ENCODE measurements at regions not wholly inside any gene's neighbourhood (a gene's known extent, or its start where the extent isn't known, plus 50 kb on each side); places are given as distances from the start of the nearest gene placed in this dataset.

DNA sequence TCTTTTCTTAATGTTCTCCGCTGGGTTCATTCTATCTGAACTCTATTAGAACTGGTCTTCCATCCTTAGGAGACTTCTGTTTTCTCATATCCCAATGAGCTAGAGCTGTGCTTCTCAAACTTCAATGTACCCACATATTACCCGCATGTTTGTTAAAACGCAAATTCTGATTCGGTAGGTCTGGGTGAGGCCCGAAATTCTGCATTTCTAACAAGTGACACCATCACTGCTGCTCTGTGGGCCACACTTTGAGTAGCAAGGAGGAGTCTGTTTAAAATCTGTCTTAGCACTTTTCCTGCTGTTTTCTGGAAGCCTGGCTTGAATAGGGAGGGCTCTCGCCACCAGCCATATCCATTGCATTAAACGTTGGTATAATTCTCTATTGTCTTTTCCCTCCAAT, 151.9 kb upstream of the CLINT1 start:
- no peaks in the 10 kb centered on the region for H3K4me1 ChIP-seq (ENCODE audit: control insufficient read depth, insufficient read depth, low read length, poor library complexity, severe bottlenecking)
- no peaks in the 10 kb centered on the region for H3K9me3 ChIP-seq (ENCODE audit: control insufficient read depth, low read length)
- no peak for DNase-seq
- no peak overlapping the region for H3K4me3 ChIP-seq (ENCODE audit: insufficient read depth, low read depth, low read length, poor library complexity, severe bottlenecking)
- no peaks in the 10 kb centered on the region for H3K36me3 ChIP-seq (ENCODE audit: control insufficient read depth, insufficient read depth, low read length)
- H3K27me3 ChIP-seq (replicated peaks; ENCODE audit: control insufficient read depth, insufficient read depth, low read length, poor library complexity, severe bottlenecking): no peaks in the 10 kb centered on the region
- no peak overlapping the region for H3K27ac ChIP-seq (ENCODE audit: insufficient read depth, low read length, poor library complexity, severe bottlenecking)

DNA sequence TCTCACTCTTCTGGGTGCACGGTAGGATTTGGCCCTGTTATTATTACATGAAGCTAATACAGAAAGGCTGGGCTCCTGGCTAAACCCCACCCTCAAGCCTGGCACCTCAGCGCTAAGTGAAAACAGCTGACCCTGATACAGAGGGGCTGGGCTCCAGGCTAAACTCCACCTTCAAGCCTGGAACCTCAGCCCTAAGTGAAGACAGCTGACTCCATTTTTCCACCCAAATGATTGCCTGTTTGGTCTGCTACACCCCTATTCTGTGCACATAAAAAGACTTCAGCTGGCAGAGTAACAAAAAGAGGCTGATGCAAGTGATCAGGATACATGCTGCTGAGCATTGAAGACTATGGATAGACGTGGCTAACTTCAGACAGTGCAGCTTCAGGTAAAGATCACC, 148.4 kb upstream of the CLINT1 start:
- no peak for DNase-seq
- no peaks in the 10 kb centered on the region for H3K27me3 ChIP-seq (replicated peaks; ENCODE audit: control insufficient read depth, insufficient read depth, low read length, poor library complexity, severe bottlenecking)
- H3K27ac ChIP-seq (ENCODE audit: insufficient read depth, low read length, poor library complexity, severe bottlenecking): no peak overlapping the region
- no peaks in the 10 kb centered on the region for H3K36me3 ChIP-seq (ENCODE audit: control insufficient read depth, insufficient read depth, low read length)
- H3K4me1 ChIP-seq (ENCODE audit: control insufficient read depth, insufficient read depth, low read length, poor library complexity, severe bottlenecking): no peaks in the 10 kb centered on the region
- no peak overlapping the region for H3K4me3 ChIP-seq (ENCODE audit: insufficient read depth, low read depth, low read length, poor library complexity, severe bottlenecking)
- H3K9me3 ChIP-seq (ENCODE audit: control insufficient read depth, low read length): no peaks in the 10 kb centered on the region

DNA sequence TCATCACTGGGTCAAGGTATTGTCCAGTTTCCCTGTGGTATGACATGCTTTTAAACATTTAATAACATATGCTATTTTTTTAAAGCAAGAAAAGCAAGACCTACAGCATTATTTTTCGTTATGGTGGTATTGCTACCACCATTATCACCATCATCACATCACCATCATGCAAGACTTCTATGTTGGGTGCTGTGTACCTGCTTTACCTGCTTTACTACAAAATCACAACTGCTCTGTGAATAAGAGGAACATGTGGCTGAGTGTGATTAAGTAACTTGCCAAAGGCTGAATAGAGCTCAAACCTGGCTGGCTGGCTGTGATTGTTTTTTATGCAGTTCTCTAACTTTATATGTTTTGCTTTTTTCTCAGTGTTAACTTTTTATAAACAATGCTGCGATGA, 140.8 kb upstream of the CLINT1 start:
- Histone ChIP-seq H3K4me3 (ENCODE audit: insufficient read depth, low read depth, low read length, poor library complexity, severe bottlenecking) (no peak overlapping the region), H3K9me3 (ENCODE audit: control insufficient read depth, low read length) (no peaks in the 10 kb centered on the region), H3K4me1 (ENCODE audit: control insufficient read depth, insufficient read depth, low read length, poor library complexity, severe bottlenecking) (peaks cover under 1% of the 10 kb centered on the region), H3K27ac (ENCODE audit: insufficient read depth, low read length, poor library complexity, severe bottlenecking) (no peak overlapping the region), H3K27me3 (replicated peaks; ENCODE audit: control insufficient read depth, insufficient read depth, low read length, poor library complexity, severe bottlenecking) (no peaks in the 10 kb centered on the region), H3K36me3 (ENCODE audit: control insufficient read depth, insufficient read depth, low read length) (no peaks in the 10 kb centered on the region)
- no peak for DNase-seq

DNA sequence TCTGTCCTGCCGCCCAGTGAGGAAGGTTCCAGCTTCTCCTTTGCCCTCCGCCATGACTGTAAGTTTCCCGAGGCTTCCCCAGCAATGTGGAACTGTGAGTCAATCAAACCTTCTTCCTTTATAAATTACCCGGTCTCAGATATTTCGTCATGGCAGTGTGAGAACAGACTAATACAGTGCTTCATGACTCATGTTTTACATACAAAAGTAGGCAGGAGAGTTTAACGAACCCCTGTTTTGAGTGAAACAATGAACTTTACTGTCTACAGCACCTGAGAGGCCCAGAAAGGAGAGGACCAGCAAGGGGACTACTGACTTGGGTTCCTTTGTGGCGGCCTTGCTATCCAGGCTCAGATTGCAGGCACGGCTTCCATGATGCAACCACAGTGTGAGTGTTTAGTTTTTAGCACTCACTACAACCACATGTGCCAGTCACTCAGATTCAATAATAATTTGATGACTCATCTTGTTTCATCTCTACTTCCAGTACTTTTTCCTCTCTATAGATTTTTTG, 139.1 kb upstream of the CLINT1 start:
- no peak overlapping the region for H3K27ac ChIP-seq (ENCODE audit: insufficient read depth, low read length, poor library complexity, severe bottlenecking)
- no peaks in the 10 kb centered on the region for H3K9me3 ChIP-seq (ENCODE audit: control insufficient read depth, low read length)
- H3K4me1 ChIP-seq (ENCODE audit: control insufficient read depth, insufficient read depth, low read length, poor library complexity, severe bottlenecking): peaks cover 13% of the 10 kb centered on the region
- H3K36me3 ChIP-seq (ENCODE audit: control insufficient read depth, insufficient read depth, low read length): no peaks in the 10 kb centered on the region
- H3K4me3 ChIP-seq (ENCODE audit: insufficient read depth, low read depth, low read length, poor library complexity, severe bottlenecking): no peak overlapping the region
- no peak for DNase-seq
- H3K27me3 ChIP-seq (replicated peaks; ENCODE audit: control insufficient read depth, insufficient read depth, low read length, poor library complexity, severe bottlenecking): no peaks in the 10 kb centered on the region

DNA sequence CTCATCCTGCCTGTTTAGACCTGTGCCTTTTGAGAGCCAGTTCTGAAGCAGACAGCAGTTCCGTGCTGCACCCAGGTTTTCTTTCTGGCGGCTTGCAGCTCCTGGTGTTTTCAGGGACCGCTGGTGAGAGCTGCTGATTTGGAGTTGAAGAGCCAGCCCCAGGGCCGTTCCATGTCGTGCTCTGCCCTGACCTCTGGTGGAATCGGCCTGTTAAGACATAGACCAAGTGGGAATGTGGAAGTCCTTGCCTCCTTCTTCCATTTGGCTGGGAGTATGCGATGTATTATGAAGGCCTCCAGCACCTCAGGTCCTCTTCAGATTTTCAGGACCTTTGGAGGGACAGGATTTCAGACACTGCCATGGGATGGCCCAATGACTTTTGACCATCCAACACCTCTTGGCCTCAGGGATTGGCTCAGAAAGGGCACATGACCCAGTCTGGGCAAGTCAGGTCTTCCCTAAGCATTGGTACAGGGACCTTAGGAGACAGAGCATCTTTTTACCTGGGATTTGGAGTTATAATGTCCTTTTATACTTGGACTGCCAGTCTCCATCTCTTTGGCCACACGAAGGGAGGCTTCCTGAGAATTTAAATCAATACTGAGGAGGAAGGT, 136.1 kb upstream of the CLINT1 start:
- DNase-seq: peak; percentile 2 to 24 (median 4)
- Histone ChIP-seq H3K36me3 (ENCODE audit: control insufficient read depth, insufficient read depth, low read length) (no peaks in the 10 kb centered on the region), H3K9me3 (ENCODE audit: control insufficient read depth, low read length) (no peaks in the 10 kb centered on the region), H3K27ac (ENCODE audit: insufficient read depth, low read length, poor library complexity, severe bottlenecking) (no peak overlapping the region), H3K4me1 (ENCODE audit: control insufficient read depth, insufficient read depth, low read length, poor library complexity, severe bottlenecking) (peaks cover 15% of the 10 kb centered on the region), H3K27me3 (replicated peaks; ENCODE audit: control insufficient read depth, insufficient read depth, low read length, poor library complexity, severe bottlenecking) (no peaks in the 10 kb centered on the region), H3K4me3 (ENCODE audit: insufficient read depth, low read depth, low read length, poor library complexity, severe bottlenecking) (peak overlapping the region; percentile 9)

DNA sequence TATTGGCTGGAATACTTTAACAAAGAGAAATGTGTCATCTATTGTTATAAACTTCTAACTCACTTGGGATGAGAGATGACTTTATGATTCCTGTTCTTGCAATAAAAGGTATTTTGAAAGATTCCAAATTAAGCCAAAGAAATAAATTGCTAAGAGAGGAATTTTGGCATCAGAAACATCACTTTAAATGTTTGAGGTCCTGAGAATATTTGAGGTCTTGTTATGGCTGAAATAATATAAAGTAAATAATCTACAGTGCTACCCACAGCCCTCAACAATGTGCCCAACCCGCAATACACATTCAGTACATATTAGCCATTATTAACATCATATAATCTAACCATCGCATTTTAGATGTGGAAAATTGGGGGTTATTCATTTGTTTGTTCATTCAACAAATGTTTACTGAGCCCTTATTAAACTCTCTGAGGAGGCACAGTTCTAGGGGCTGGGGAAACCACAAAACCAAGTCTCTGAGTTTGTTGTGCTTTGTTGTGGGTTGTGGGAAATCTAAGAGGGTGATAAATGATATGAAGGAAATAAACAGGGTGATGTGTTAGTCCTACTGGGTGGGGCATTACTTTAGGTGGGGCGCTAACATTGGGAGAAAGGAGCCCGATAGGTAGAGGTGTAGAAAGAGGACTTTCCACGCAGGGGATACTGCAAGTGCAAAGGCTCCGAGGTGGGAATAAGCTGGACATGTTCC, 135.2 kb upstream of the CLINT1 start:
- H3K27me3 ChIP-seq (replicated peaks; ENCODE audit: control insufficient read depth, insufficient read depth, low read length, poor library complexity, severe bottlenecking): peaks cover 3% of the 10 kb centered on the region
- no peak overlapping the region for H3K27ac ChIP-seq (ENCODE audit: insufficient read depth, low read length, poor library complexity, severe bottlenecking)
- no peaks in the 10 kb centered on the region for H3K9me3 ChIP-seq (ENCODE audit: control insufficient read depth, low read length)
- H3K4me3 ChIP-seq (ENCODE audit: insufficient read depth, low read depth, low read length, poor library complexity, severe bottlenecking): peak overlapping the region; percentile 9
- peak; percentile 17 to 18 (median 18) for DNase-seq
- no peaks in the 10 kb centered on the region for H3K36me3 ChIP-seq (ENCODE audit: control insufficient read depth, insufficient read depth, low read length)
- H3K4me1 ChIP-seq (ENCODE audit: control insufficient read depth, insufficient read depth, low read length, poor library complexity, severe bottlenecking): peaks cover 15% of the 10 kb centered on the region

DNA sequence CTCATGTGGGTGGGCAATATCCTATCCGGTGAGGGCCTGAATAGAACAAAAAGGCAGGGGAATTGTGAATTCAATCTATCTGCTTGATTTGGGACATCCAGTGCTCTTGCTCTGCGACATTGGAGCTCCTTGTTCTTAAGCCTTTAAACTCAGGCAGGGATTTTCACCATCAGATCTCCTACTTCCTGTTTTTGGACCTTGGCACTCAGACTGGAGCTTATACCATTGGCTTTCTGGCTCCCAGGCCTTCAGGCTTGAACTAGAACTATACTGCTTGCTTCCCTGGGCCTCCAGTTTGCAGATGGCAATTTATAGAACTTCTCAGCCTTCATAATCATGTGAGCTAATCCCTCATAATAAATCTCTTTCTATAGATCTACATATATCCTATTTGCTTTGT, 134.3 kb upstream of the CLINT1 start:
- peaks cover 3% of the 10 kb centered on the region for H3K27me3 ChIP-seq (replicated peaks; ENCODE audit: control insufficient read depth, insufficient read depth, low read length, poor library complexity, severe bottlenecking)
- H3K27ac ChIP-seq (ENCODE audit: insufficient read depth, low read length, poor library complexity, severe bottlenecking): no peak overlapping the region
- H3K36me3 ChIP-seq (ENCODE audit: control insufficient read depth, insufficient read depth, low read length): no peaks in the 10 kb centered on the region
- no peak for DNase-seq
- no peaks in the 10 kb centered on the region for H3K9me3 ChIP-seq (ENCODE audit: control insufficient read depth, low read length)
- peaks cover 15% of the 10 kb centered on the region for H3K4me1 ChIP-seq (ENCODE audit: control insufficient read depth, insufficient read depth, low read length, poor library complexity, severe bottlenecking)
- no peak overlapping the region for H3K4me3 ChIP-seq (ENCODE audit: insufficient read depth, low read depth, low read length, poor library complexity, severe bottlenecking)

DNA sequence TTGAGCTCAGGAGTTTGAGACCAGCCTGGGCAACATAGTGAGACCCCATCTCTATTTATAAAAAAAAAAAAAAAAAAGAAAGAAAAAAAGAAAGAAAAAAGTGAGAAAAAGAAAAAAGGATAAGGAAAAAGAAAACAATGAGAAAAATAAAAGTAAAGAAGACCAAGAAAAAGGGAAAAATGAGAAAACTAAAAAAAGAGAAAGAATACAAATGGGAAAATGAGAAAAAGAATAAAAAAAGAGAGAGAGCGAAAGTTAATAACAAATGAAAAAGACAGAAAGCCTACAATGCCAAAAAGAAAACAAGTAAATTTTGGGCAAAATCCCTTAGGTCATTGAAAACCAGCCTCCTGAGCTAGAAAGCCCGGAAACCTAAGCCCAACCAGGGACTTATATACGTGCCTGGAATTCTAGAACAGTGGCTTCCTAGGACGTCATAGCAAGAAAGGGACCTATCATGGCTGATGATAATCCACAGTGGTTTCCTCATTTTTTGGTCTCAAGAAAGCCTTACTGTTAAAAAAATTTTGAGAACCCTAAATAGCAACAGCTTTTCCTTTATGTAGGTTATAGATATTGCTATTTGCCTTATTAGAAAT, 131.7 kb upstream of the CLINT1 start:
- no peak for DNase-seq
- Histone ChIP-seq H3K9me3 (ENCODE audit: control insufficient read depth, low read length) (no peaks in the 10 kb centered on the region), H3K36me3 (ENCODE audit: control insufficient read depth, insufficient read depth, low read length) (no peaks in the 10 kb centered on the region), H3K4me3 (ENCODE audit: insufficient read depth, low read depth, low read length, poor library complexity, severe bottlenecking) (no peak overlapping the region), H3K4me1 (ENCODE audit: control insufficient read depth, insufficient read depth, low read length, poor library complexity, severe bottlenecking) (peaks cover 15% of the 10 kb centered on the region), H3K27me3 (replicated peaks; ENCODE audit: control insufficient read depth, insufficient read depth, low read length, poor library complexity, severe bottlenecking) (peaks cover 3% of the 10 kb centered on the region), H3K27ac (ENCODE audit: insufficient read depth, low read length, poor library complexity, severe bottlenecking) (no peak overlapping the region)

DNA sequence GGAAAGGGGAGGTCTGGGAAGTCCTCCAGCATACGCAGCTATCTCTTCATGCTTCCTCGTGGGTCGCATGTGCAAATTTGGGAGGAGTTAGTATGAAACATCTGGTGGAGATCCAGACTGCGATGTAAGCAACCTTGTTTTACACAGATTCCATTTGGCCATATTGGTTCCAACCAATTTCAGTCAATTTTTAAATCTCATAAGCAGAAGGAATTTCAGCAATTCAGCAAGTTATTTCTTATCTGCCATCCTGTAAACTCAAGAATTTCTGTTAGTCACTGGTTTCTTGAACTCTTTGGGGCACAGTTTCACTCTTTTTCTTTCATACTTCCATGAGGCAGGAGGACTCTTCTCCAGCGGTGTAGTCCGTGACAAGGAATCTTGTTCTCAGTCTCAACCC, 130.4 kb upstream of the CLINT1 start:
- H3K27me3 ChIP-seq (replicated peaks; ENCODE audit: control insufficient read depth, insufficient read depth, low read length, poor library complexity, severe bottlenecking): peaks cover 3% of the 10 kb centered on the region
- no peaks in the 10 kb centered on the region for H3K9me3 ChIP-seq (ENCODE audit: control insufficient read depth, low read length)
- H3K36me3 ChIP-seq (ENCODE audit: control insufficient read depth, insufficient read depth, low read length): no peaks in the 10 kb centered on the region
- H3K4me3 ChIP-seq (ENCODE audit: insufficient read depth, low read depth, low read length, poor library complexity, severe bottlenecking): no peak overlapping the region
- DNase-seq: no peak
- no peak overlapping the region for H3K27ac ChIP-seq (ENCODE audit: insufficient read depth, low read length, poor library complexity, severe bottlenecking)
- peaks cover 10% of the 10 kb centered on the region for H3K4me1 ChIP-seq (ENCODE audit: control insufficient read depth, insufficient read depth, low read length, poor library complexity, severe bottlenecking)

DNA sequence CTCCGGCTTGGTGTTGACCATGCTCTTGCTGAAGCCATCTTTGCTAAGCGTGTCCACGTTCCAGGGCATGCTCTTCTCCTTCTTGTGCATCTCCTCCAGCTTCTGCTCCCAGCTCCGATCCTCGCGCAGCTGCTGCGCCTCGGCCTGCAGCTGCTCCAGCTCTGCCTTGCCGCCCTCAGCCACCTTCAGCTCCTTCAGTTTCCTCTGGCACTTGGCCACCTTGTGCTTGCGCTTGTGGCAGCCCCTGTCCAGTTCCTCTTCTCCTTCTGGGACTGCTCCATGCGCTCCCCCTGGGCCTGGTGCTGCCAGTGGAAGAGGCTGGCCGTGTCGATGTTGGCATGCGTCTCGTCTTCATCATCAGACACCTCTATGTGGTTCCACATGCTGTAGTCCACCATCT, 128.3 kb upstream of the CLINT1 start:
- H3K4me3 ChIP-seq (ENCODE audit: insufficient read depth, low read depth, low read length, poor library complexity, severe bottlenecking): no peak overlapping the region
- H3K27me3 ChIP-seq (replicated peaks; ENCODE audit: control insufficient read depth, insufficient read depth, low read length, poor library complexity, severe bottlenecking): peaks cover 3% of the 10 kb centered on the region
- no peaks in the 10 kb centered on the region for H3K4me1 ChIP-seq (ENCODE audit: control insufficient read depth, insufficient read depth, low read length, poor library complexity, severe bottlenecking)
- H3K27ac ChIP-seq (ENCODE audit: insufficient read depth, low read length, poor library complexity, severe bottlenecking): no peak overlapping the region
- DNase-seq: no peak
- no peaks in the 10 kb centered on the region for H3K36me3 ChIP-seq (ENCODE audit: control insufficient read depth, insufficient read depth, low read length)
- H3K9me3 ChIP-seq (ENCODE audit: control insufficient read depth, low read length): no peaks in the 10 kb centered on the region

All from effector memory CD4-positive, alpha-beta T cell (primary cell).